ENCODE measurements at regions not wholly inside any gene's neighbourhood (a gene's known extent, or its start where the extent isn't known, plus 50 kb on each side); places are given as distances from the start of the nearest gene placed in this dataset.

GRCh38 chr1:51025374-51025773 lies 55.3 kb downstream of the CDKN2C start:
- ChIA-PET POLR2A (no interaction called here), CTCF (no interaction called here)
- Histone ChIP-seq H3K4me3 (ENCODE audit: control insufficient read depth in 1 of 7, extremely low read depth in 1 of 7, insufficient read depth in 4 of 7, low read depth in 2 of 7, low read length in 6 of 7) (no peak overlapping the region), H3K9me3 (ENCODE audit: control extremely low read depth in 1 of 5, control insufficient read depth in 4 of 5, insufficient read depth in 2 of 5, low read depth in 1 of 5, low read length in 4 of 5) (peaks cover 0 to 3% (median 0%) of the 10 kb centered on the region in 5 experiments), H3K27me3 (replicated peaks in 2 of 5; ENCODE audit: control insufficient read depth in 4 of 5, insufficient read depth in 5 of 5, low read length in 4 of 5) (no peaks in the 10 kb centered on the region), H3K4me1 (ENCODE audit: control extremely low read depth in 1 of 4, control insufficient read depth in 4 of 4, insufficient read depth in 4 of 4, low read length in 3 of 4) (no peaks in the 10 kb centered on the region), H3K36me3 (ENCODE audit: control insufficient read depth in 4 of 4, insufficient read depth in 4 of 4, low read length in 3 of 4) (no peaks in the 10 kb centered on the region), H3K27ac (ENCODE audit: insufficient read depth in 1 of 2, low read depth in 1 of 2, low read length in 2 of 2, poor library complexity in 1 of 2, severe bottlenecking in 2 of 2) (no peak overlapping the region)
- no CpG with 5 or more reads among the region's 2 CpGs for WGBS (ENCODE audit: insufficient coverage)
- DNase-seq = no peak

GRCh38 chr1:51032936-51033335 lies 62.9 kb downstream of the CDKN2C start:
- ChIA-PET CTCF (no interaction called here), POLR2A (no interaction called here)
- no peak for DNase-seq
- Histone ChIP-seq H3K27ac (ENCODE audit: insufficient read depth in 1 of 2, low read depth in 1 of 2, low read length in 2 of 2, poor library complexity in 1 of 2, severe bottlenecking in 2 of 2) (no peak overlapping the region), H3K36me3 (ENCODE audit: control insufficient read depth in 4 of 4, insufficient read depth in 4 of 4, low read length in 3 of 4) (no peaks in the 10 kb centered on the region), H3K4me1 (ENCODE audit: control extremely low read depth in 1 of 4, control insufficient read depth in 4 of 4, insufficient read depth in 4 of 4, low read length in 3 of 4) (no peaks in the 10 kb centered on the region), H3K9me3 (ENCODE audit: control extremely low read depth in 1 of 5, control insufficient read depth in 4 of 5, insufficient read depth in 2 of 5, low read depth in 1 of 5, low read length in 4 of 5) (peaks cover 0 to 3% (median 0%) of the 10 kb centered on the region in 5 experiments), H3K4me3 (ENCODE audit: control insufficient read depth in 1 of 7, extremely low read depth in 1 of 7, insufficient read depth in 4 of 7, low read depth in 2 of 7, low read length in 6 of 7) (no peak overlapping the region), H3K27me3 (replicated peaks in 2 of 5; ENCODE audit: control insufficient read depth in 4 of 5, insufficient read depth in 5 of 5, low read length in 4 of 5) (peaks cover 0 to 3% (median 0%) of the 10 kb centered on the region in 5 experiments)
- WGBS (ENCODE audit: insufficient coverage) = 85% methylated on average over 4 of the region's 8 CpGs

GRCh38 chr1:51044199-51044598 lies 57.8 kb upstream of the C1orf185 start:
- Histone ChIP-seq H3K4me3 (ENCODE audit: control insufficient read depth in 1 of 7, extremely low read depth in 1 of 7, insufficient read depth in 4 of 7, low read depth in 2 of 7, low read length in 6 of 7) (no peak overlapping the region), H3K36me3 (ENCODE audit: control insufficient read depth in 4 of 4, insufficient read depth in 4 of 4, low read length in 3 of 4) (no peaks in the 10 kb centered on the region), H3K4me1 (ENCODE audit: control extremely low read depth in 1 of 4, control insufficient read depth in 4 of 4, insufficient read depth in 4 of 4, low read length in 3 of 4) (no peaks in the 10 kb centered on the region), H3K9me3 (ENCODE audit: control extremely low read depth in 1 of 5, control insufficient read depth in 4 of 5, insufficient read depth in 2 of 5, low read depth in 1 of 5, low read length in 4 of 5) (peaks cover 0 to 12% (median 4%) of the 10 kb centered on the region in 5 experiments), H3K27me3 (replicated peaks in 2 of 5; ENCODE audit: control insufficient read depth in 4 of 5, insufficient read depth in 5 of 5, low read length in 4 of 5) (peaks cover 0 to 2% (median 0%) of the 10 kb centered on the region in 5 experiments), H3K27ac (ENCODE audit: insufficient read depth in 1 of 2, low read depth in 1 of 2, low read length in 2 of 2, poor library complexity in 1 of 2, severe bottlenecking in 2 of 2) (no peak overlapping the region)
- WGBS (ENCODE audit: insufficient coverage) = 87% methylated on average over 2 of the region's 3 CpGs
- POLR2A ChIA-PET = no interaction called here
- DNase-seq = no peak
- CTCF ChIA-PET = interaction anchor here (0.8 to 1.3 kb wide), 2 partner anchors 268 to 270 kb away, joined by 3 to 4 read pairs; no protein-coding TSS in a partner anchor

GRCh38 chr1:51044834-51045233 lies 57.2 kb upstream of the C1orf185 start:
- ChIA-PET CTCF (interaction anchor here (0.8 kb wide), 1 partner anchor 271 kb away, joined by 3 read pairs; no protein-coding TSS in a partner anchor), POLR2A (no interaction called here)
- Histone ChIP-seq H3K36me3 (ENCODE audit: control insufficient read depth in 4 of 4, insufficient read depth in 4 of 4, low read length in 3 of 4) (no peaks in the 10 kb centered on the region), H3K27ac (ENCODE audit: insufficient read depth in 1 of 2, low read depth in 1 of 2, low read length in 2 of 2, poor library complexity in 1 of 2, severe bottlenecking in 2 of 2) (no peak overlapping the region), H3K4me3 (ENCODE audit: control insufficient read depth in 1 of 7, extremely low read depth in 1 of 7, insufficient read depth in 4 of 7, low read depth in 2 of 7, low read length in 6 of 7) (no peak overlapping the region), H3K4me1 (ENCODE audit: control extremely low read depth in 1 of 4, control insufficient read depth in 4 of 4, insufficient read depth in 4 of 4, low read length in 3 of 4) (no peaks in the 10 kb centered on the region), H3K9me3 (ENCODE audit: control extremely low read depth in 1 of 5, control insufficient read depth in 4 of 5, insufficient read depth in 2 of 5, low read depth in 1 of 5, low read length in 4 of 5) (peaks cover 0 to 7% (median 1%) of the 10 kb centered on the region in 5 experiments), H3K27me3 (replicated peaks in 2 of 5; ENCODE audit: control insufficient read depth in 4 of 5, insufficient read depth in 5 of 5, low read length in 4 of 5) (peaks cover 0 to 2% (median under 1%) of the 10 kb centered on the region in 5 experiments)
- no CpG with 5 or more reads among the region's 4 CpGs for WGBS (ENCODE audit: insufficient coverage)
- DNase-seq = peak; percentile 1 to 18 (median 11)

GRCh38 chr1:51048021-51048420 lies 54.0 kb upstream of the C1orf185 start:
- ChIA-PET POLR2A (no interaction called here), CTCF (no interaction called here)
- Histone ChIP-seq H3K27me3 (replicated peaks in 2 of 5; ENCODE audit: control insufficient read depth in 4 of 5, insufficient read depth in 5 of 5, low read length in 4 of 5) (peaks cover 0 to 4% (median 2%) of the 10 kb centered on the region in 5 experiments), H3K4me3 (ENCODE audit: control insufficient read depth in 1 of 7, extremely low read depth in 1 of 7, insufficient read depth in 4 of 7, low read depth in 2 of 7, low read length in 6 of 7) (no peak overlapping the region), H3K9me3 (ENCODE audit: control extremely low read depth in 1 of 5, control insufficient read depth in 4 of 5, insufficient read depth in 2 of 5, low read depth in 1 of 5, low read length in 4 of 5) (peaks cover 0 to 4% (median 1%) of the 10 kb centered on the region in 5 experiments), H3K36me3 (ENCODE audit: control insufficient read depth in 4 of 4, insufficient read depth in 4 of 4, low read length in 3 of 4) (no peaks in the 10 kb centered on the region), H3K4me1 (ENCODE audit: control extremely low read depth in 1 of 4, control insufficient read depth in 4 of 4, insufficient read depth in 4 of 4, low read length in 3 of 4) (no peaks in the 10 kb centered on the region), H3K27ac (ENCODE audit: insufficient read depth in 1 of 2, low read depth in 1 of 2, low read length in 2 of 2, poor library complexity in 1 of 2, severe bottlenecking in 2 of 2) (no peak overlapping the region)
- no CpG with 5 or more reads among the region's 1 CpG for WGBS (ENCODE audit: insufficient coverage)
- no peak for DNase-seq

- Histone ChIP-seq H3K27me3 (replicated peaks in 2 of 5; ENCODE audit: control insufficient read depth in 4 of 5, insufficient read depth in 5 of 5, low read length in 4 of 5) (peaks cover 0 to 4% (median 2%) of the 10 kb centered on the region in 5 experiments), H3K27ac (ENCODE audit: insufficient read depth in 1 of 2, low read depth in 1 of 2, low read length in 2 of 2, poor library complexity in 1 of 2, severe bottlenecking in 2 of 2) (no peak overlapping the region), H3K4me3 (ENCODE audit: control insufficient read depth in 1 of 7, extremely low read depth in 1 of 7, insufficient read depth in 4 of 7, low read depth in 2 of 7, low read length in 6 of 7) (no peak overlapping the region), H3K9me3 (ENCODE audit: control extremely low read depth in 1 of 5, control insufficient read depth in 4 of 5, insufficient read depth in 2 of 5, low read depth in 1 of 5, low read length in 4 of 5) (peaks cover 0 to 4% (median 0%) of the 10 kb centered on the region in 5 experiments), H3K36me3 (ENCODE audit: control insufficient read depth in 4 of 4, insufficient read depth in 4 of 4, low read length in 3 of 4) (no peaks in the 10 kb centered on the region), H3K4me1 (ENCODE audit: control extremely low read depth in 1 of 4, control insufficient read depth in 4 of 4, insufficient read depth in 4 of 4, low read length in 3 of 4) (no peaks in the 10 kb centered on the region)
- no peak for DNase-seq
- ChIA-PET POLR2A (no interaction called here), CTCF (no interaction called here)
- no CpG with 5 or more reads among the region's 2 CpGs for WGBS (ENCODE audit: insufficient coverage)
Observed at GRCh38 chr1:51048670-51049069, 53.4 kb upstream of the C1orf185 start.

Measured in common myeloid progenitor, CD34-positive (primary cell).